ENCODE measurements at regions not wholly inside any gene's neighbourhood (a gene's known extent, or its start where the extent isn't known, plus 50 kb on each side); places are given as distances from the start of the nearest gene placed in this dataset.
A peak's percentile ranks its signal among the peaks of the same experiment; 100 is the strongest.
"Not testable (repeated sequence)": the region's sequence is repeated elsewhere in the genome, so short reads cannot be mapped to it uniquely, and the experiment has no call there.

DNA sequence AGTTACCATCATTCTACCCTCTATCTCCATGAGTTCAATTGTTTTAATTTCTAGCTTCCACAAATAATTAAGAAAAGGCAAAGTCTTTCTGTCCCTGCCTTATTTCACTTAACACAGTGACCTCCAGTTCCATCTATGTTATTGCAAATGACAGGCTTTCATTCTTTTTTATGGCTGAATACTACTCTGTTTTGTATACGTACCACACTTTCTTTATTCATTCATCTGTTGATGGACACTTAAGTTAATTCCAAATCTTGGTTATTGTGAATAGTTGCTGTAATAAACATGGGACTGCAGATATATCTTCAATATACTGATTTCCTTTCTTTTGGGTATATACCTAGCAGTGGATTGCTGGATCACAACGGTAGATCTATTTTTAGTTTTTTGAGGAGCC, 314.1 kb downstream of the SV2B start:
- DNase-seq (ENCODE audit: low spot score), result no peak

DNA sequence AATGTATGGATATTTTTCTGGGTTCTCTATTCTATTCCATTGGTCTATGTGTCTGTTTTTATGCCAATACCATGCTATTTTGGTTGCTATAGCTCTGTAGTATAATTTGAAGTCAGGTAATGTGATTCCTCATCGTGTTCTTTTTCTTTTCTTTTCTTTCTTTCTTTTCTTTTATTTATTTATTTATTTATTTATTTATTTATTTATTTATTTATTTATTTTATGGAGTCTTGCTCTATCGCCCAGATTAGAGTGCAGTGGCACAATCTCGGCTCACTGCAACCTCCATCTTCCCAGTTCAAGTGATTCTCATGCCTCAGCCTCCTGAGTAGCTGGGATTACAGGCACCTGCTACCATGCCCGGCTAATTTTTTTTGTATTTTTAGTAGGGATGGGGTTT, 315.2 kb downstream of the SV2B start:
- not testable (repeated sequence) for DNase-seq (ENCODE audit: low spot score)

DNA sequence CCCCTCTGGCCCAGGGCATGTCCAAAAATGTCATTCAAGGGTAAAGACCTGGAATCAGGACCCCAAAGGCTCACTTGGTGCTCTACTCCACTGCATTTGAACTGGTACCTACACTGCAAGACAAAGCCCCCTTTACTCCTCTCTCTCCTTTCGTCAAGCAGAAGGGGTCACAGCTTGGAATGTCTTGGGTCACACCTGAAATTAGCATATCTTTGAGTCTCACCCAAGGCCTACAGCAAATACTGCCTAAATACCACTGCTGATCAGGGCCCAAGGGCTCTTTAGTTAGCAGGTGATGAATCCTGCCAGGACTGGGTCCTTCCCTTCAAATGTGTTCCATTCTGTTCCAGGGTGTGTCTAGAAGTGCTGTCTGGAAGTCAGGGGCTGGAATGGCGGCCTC, 320.6 kb downstream of the SV2B start:
- no peak for DNase-seq (ENCODE audit: low spot score)

DNA sequence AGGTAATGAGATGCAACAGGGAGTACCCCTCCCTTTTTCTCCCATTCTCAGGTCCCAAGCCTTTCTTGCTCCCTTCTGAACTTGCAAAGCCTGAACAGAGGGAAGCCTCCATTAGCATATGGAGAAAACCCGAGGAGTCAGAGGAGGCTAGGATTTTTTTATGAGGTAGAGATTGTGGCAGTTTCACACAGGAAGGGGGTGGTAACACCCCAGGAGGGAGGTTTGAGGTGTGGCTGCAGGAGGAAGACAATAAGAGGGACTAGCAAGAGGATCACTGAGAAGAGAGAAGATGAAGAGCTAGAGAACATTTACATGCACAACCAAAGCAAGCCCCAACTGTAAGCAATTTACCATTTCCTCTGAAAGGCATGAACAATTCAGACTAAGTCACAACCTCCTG, 322.7 kb downstream of the SV2B start:
- no peak for DNase-seq (ENCODE audit: low spot score)

DNA sequence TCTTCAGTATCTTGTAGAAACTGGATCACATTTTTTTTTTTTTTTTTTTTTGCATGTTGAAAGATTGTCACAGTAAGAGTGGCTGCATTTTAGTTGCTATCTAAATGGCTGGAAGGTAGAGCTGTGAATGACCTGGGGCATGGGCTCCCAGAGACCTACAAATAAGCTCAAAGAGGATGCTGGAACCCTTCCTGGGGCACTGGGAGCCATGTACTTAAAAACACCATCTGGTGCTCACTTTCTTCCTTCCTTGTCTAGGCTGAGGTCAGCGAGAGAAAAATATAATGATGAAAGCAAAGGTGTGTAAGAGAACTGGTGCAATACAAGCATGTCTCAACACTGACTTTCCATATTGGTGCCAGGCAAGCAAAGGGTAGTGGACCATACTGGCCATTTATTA, 323.9 kb downstream of the SV2B start:
- no peak for DNase-seq (ENCODE audit: low spot score)

DNA sequence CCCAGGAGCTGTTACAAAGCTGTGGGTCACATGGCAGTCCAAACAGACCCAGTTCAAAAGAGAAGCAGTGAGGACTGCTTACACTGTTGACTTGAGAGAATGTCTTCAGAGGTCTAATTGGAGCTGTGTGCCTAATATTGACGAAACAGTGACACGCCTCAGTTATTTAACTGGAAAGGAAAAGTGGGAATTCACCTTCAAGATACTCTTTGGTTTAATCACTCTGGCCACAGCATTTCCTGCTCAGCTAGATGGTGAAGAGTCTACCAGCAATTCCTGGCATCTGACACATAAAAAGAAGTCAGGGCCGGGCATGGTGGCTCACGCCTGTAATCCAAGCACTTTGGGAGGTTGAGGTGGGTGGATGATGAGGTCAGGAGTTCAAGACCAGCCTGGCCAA, 326.4 kb downstream of the SV2B start:
- DNase-seq (ENCODE audit: low spot score), result no peak

DNA sequence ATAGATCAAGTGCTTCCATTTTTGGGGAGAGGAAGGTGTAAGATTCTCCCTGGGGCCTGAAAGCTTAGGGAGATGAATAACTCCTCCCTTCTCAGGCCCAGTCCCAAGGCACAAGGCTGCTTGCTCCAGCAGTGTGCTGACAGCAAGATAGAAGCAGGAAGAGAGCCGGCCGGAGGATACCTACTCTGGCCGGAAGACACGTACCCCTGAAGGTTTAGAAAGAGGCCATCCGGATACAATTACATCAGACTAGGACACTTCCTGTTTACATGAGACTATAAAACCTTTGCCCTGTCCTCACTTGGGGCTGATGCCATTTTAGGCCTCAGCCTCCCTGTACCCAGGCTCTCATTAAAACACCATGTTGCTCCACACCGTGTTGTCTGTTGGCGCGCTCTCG, 329.9 kb downstream of the SV2B start:
- no peak for DNase-seq (ENCODE audit: low spot score)

DNA sequence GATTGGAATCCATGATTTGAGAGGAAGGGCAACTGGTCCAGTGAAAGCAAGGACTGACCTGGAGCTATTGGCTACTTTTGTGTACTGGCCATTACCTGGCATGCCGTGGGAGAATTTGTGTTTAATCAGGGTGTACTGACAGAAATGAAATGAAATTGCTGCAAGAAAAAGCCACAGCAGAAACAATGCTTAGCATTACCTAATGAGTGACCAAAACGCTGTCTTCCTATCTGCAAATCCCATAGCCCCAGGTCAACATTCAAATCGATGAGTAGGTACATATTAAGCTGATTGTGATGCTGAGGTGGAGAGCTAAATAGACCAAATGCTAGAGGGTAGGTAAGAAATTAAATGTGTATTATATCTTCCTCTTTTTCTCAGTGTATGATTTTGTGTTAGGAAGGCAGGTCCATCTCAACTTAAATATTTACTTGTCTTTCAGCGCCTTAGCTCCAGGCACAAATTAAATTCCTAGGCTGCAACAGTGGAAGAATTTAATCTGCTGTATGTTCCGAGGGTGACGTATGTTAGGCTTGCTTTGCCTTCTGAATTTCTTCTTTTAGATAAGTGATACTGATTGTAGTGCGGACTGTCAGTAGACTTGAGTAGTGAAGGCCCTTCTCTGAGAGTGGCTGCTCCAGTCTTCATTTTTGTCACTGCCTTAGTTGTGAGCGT, 331.1 kb downstream of the SV2B start:
- no peak for DNase-seq (ENCODE audit: low spot score)

DNA sequence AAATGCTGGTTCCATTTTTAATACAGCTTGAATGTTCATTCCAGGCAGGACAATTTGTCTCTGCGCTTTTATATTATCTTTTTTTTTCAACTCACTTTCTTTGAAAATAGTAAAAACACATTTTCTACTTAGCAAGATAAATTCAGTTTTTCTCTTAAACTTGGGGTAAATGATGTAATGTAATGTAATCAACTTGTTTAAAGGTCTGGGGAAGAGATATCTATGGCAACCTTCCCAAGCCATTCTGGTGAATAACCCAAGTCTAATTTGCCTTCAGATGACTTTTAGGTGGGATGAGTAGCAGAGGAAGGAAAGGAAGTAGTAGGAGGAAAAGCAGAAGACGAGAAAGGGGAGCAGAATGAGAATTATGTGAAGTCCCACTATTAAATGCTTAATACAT, 335.1 kb downstream of the SV2B start:
- DNase-seq (ENCODE audit: low spot score), result no peak

DNA sequence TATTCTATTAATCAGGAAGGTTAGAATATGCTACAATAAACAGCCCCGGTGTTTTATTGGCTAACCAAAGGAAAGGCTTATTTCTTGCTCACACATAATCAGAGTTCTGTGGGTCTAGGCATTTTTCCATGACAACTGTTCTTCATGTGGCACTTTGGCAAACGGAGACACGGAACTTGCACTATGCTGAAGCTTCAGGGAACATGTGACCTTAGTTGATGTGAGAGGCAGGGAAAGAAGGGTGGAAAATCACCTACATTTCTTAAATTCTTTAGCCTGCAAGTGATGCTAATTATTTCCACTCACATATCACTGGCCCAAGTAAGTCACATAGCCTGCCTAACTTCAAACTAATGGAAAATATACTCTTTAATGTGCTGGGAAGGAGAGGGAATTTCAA, 344.6 kb downstream of the SV2B start:
- DNase-seq (ENCODE audit: low spot score), result no peak

DNA sequence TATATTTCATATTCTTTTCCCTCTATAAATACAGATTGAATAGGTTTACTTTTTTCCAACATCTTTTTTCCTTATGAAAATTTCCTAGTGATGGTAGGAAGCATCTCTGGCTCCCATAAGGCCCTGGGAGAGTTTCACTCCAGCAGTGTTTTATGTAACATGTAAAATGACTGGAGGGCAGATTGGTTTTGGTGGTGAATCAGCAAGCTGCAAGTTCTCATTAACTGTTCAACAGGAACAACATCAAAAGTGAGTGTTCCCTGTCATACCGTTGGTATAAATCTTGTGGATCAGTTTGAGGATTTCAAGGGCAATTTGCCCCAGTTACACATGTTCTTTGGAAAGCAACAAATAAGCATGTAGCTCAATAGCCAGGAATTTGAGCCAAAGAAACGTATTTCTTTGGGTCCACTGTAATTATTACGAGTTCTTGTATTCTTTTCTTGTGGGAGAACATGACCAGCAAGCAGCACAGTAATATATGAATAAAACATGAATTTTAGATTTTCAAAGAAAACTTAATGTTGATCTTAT, 345.7 kb downstream of the SV2B start:
- no peak for DNase-seq (ENCODE audit: low spot score)

DNA sequence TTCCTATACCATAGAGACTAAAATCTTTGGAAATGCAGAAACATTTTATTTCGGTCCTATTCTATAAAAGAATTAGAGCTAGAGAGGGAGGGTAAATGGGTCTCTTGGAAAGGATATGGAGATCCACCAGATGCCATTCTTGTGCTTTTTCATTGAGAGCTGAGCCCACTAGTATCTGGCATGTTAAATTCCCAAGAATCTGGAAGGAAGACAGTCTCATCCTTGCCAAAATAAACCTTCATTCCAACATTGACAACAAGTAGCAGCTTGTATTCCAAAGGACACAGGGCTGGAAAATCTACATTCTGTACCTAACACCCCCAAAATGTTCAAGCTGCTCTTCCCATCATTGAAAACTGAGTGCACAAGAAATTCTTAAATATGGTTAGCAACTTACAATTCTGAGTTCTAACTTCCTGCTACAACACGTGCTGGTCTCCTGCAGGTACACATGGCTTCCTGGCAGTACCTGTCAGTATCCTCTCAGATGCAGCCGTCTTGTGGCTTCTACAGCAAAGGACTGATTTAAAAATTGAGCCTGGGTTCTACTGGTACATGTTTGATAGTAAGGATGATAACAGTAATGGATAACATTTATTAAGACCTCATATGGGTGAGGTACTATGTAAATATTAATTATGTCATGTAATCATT, 348.1 kb downstream of the SV2B start:
- no peak for DNase-seq (ENCODE audit: low spot score)

DNA sequence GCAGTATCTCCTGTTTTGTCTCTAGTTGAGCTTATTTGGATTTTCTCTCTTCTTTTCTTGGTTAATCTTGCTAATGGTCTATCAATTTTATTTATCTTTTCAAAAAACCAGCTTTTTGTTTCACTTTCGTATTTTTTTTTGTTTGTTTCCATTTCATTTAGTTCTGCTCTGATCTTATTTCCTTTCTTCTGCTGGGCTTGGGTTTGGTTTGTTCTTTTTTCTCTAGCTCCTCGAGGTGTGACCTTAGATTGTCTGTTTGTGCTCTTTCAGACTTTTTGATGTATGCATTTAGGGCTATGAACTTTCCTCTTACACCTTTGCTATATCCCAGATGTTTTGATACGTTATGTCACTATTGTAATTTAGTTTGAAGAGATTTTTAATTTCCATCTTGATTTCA, 353.3 kb downstream of the SV2B start:
- DNase-seq (ENCODE audit: low spot score), result not testable (repeated sequence)

DNA sequence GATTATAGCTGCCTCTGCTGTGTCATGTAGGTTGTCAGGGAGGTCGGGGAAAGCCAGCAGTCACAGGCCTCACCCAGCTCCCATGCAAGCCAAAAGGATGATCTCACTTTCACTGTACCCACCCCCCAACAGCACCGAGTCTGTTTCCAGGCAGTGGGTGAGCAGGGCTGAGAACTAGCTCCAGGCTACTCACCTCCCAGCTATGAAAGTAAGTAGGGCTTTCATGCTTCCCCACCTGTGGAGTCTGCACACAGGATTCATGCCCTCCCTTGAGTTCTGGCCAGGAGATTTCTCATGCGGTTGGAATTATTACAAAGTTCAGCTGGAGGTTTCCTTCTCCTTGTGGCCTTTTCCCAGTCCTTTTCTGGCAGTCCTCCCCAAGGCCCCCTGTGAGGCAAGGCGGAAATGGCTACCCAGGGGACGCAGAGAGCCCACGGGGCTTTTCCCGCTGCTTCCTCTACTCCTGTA, 356.2 kb downstream of the SV2B start:
- DNase-seq (ENCODE audit: low spot score), result no peak

DNA sequence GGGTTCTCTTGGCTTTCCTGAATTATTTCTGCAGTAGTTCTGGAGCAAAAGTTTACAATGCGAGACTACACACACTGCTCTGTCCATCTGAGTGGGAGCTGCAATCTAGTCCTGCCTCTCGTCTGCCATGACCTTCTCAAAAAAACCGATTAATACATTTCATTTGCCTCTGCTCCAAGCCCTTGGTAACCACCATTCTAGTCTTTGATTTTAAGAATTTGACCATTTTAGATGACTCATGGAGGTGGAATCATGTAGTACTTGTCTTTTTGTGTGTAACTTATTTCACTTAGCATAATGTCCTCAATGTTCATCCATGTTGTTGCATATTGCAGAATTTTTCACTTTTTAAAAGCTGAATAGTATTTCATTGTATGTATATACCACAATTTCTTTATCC, 356.9 kb downstream of the SV2B start:
- DNase-seq (ENCODE audit: low spot score), result no peak

DNA sequence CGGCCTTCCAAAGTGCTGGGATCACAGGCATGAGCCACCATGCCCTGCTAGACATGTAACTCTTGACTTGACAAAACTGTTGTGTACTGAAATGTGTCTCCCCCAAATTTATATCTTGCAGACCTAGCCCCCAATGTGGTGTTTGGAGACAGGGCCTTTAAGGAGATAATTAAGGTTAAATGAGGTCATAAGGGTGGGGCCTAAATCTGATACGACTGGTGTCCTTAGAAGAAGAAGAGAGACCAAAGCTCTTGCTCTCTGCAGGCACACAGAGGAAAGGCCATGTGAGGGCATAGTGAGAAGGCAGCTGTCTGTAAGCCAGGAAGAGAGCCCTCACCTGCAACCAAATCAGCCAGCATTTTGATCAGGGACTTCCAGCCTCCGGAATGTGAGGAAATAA, 361.3 kb downstream of the SV2B start:
- DNase-seq (ENCODE audit: low spot score), result peak; percentile 36

DNA sequence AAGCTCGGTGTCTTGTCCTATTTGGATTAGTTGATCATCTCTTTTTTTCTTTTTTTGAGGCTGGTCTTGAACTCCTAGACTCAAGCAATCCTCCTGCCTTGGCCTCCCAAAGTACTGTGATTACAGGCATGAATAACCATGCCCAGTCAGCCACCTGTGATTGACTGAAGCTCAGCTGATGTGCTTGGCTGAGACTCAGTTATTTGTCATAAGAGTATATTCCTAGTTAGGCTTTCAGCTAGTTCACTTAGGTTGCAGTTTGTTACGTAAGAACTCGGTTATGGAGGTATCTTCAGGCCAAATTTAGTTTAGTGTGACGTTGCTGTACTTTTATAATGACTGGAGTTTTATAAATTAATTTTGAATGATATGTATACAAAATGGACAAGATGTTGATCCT, 365.0 kb downstream of the SV2B start:
- no peak for DNase-seq (ENCODE audit: low spot score)

DNA sequence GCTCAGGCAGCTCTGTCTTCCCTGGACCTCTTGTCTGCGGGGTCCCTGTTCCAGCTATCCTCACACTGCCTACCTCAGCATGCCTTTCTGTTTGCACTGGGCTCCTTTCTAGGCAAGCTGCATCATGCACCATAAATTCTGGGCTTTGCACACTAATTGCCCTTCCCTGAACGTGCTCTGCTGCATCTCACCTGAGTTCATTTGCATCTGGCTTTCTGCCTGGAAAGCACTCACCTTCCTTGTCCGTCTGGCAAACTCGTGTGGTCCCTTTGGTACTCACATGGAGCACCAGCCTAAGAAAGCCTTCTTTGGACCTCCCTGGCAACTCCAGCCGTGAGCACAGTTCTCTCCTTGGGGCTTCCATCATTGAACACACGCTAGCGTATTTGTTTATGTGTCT, 365.6 kb downstream of the SV2B start:
- no peak for DNase-seq (ENCODE audit: low spot score)

DNA sequence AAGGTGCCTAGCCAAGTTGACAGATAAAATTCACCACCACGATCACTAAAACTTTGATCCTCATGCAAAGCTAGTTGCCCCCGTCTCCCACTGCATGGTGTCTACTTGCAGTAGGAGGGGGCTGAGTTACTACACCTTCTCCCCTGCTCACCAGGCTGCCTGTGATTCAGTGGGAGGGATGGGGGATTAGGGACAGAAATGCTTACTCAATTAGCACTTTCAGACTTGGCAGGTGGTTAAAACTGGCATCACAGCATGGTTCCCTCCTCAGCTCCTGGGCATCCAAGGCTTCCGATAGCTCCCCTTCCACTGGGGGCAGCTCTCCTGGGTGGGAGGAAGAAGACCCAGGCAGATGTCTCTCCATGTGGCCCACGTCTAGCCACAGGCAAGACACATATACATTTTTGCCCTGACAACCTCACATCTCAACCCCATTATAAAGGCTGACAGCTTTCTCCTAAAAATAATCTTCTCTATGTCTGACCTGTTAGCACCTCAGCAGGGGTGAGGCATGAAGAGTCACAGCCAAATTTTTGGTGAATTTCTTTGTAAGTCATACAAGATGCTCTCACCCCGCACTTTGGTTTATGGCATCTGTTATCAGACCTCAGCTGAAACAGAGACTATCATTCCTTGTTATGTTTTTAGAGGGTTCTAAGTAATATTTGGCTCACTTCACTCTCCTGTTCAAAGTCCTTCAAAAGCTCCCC, 369.0 kb downstream of the SV2B start:
- no peak for DNase-seq (ENCODE audit: low spot score)

DNA sequence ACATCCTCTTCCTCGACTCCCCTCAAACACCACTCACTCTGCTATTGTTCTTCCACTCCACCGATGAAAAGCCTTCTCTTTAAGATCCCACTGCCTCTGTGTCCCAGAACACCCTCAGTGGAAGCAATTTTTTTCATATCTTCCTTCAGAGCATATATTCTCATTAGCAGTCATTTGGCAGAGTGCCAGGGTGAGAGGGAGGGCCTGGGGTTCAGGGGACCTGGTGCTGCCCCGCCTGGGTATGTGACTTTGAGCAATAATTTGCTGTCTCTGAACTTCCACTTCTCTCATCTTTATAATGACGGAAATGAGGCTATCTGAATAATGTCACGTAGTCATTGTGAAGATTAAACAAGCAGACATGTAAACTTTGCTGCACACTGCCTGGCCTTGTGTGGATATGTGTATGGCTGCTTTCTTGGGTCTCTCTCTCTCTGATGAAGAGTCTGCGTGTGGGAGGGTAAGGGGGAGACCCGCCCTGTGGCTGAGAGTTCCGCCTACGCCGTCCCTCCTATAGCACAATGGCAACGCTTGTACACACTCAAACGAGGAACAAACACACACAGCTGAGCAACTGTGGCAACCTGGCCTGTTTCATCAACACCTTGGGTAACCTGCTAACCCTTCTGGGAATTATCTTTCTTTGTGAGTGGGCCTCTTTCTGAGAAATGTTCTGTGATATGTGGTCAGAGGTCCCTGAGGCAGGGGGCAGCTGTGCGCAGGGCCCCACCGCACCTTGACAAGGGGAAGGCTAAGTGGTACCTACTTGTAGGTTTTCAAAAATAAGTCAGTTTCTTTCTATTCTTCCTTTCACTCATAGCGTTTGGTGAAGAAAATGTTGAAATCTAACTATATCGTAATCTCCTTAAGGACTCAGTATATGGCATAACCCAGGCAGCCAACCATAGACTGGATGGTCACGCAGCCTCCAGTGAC, 369.8 kb downstream of the SV2B start:
- DNase-seq (ENCODE audit: low spot score), result peak; percentile 79

DNA sequence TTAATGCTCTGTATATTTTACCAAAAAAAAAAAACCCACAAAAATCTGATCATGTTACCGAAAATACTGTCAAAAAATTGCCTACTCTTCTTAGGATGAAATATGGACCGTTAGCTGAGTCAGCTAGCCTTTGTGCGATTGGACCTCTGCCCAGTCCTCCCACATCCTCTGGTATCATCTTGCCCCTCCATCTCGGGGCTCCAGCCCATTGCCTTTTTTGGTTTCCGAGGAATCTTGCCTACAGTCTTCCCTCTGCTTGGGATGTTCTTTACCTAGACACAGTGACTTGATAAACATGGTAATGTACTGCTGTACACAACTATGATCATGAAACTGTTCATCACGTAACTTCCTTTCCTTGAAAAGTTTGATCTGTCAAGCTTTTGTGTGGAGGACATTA, 371.4 kb downstream of the SV2B start:
- DNase-seq (ENCODE audit: low spot score), result peak; percentile 50

DNA sequence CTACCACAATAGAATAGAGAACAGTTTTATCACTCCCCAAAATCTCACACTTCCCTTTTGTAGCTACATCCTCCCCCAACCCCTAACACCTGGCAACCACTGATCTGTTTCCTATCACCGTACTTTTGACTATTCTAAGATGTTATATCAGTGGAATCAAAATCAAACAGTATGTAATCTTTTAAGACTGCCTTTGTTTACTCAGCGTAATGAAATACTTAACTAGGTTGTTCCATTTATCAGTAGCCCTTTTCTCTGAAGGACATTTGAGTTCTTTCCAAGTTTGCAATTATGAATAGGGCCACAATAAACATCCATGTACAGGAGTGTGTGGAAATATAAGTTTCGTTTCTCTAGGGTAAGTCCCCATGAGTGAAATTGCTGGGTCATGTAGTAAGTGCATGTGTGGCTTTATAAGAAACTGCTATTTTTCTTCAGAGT, 372.3 kb downstream of the SV2B start:
- no peak for DNase-seq (ENCODE audit: low spot score)
